WERI-Rb-1 (cell line): ENCODE measurements at regions not wholly inside any gene's neighbourhood (a gene's known extent, or its start where the extent isn't known, plus 50 kb on each side); places are given as distances from the start of the nearest gene placed in this dataset.

Experiments
- DNase-seq: peaks from one replicate; pipeline ENCODE4 v3.0.0-alpha.2; 2020
- H3K27ac ChIP-seq: fragments of 250-450 bp; sonication (Bioruptor Pico); 2 replicates; pipeline ENCODE4 v1.5.1; 2020; ENCODE audit warnings: mild to moderate bottlenecking, moderate library complexity
- H3K27me3 ChIP-seq: fragments of 250-450 bp; sonication (Bioruptor Pico); 2 replicates; pipeline ENCODE4 v1.5.1; 2021; ENCODE audit warnings: mild to moderate bottlenecking, low read depth, moderate library complexity; ENCODE audit not compliant: insufficient read depth, severe bottlenecking
- H3K36me3 ChIP-seq: fragments of 250-450 bp; sonication (Bioruptor Pico); 2 replicates; pipeline ENCODE4 v1.5.1; 2020; ENCODE audit warnings: mild to moderate bottlenecking, moderate library complexity
- H3K4me3 ChIP-seq: 2 replicates; pipeline ENCODE4 v1.5.1; 2011; ENCODE audit warnings: low read depth, mild to moderate bottlenecking, control low read depth, low read length
- H3K9me3 ChIP-seq: fragments of 250-450 bp; sonication (Bioruptor Pico); 2 replicates; pipeline ENCODE4 v1.5.1; 2021; ENCODE audit warnings: mild to moderate bottlenecking, moderate library complexity; ENCODE audit not compliant: severe bottlenecking
- CTCF ChIP-seq: IDR thresholded peaks from 2 replicates; pipeline ENCODE4 v1.5.1; 2011; ENCODE audit warnings: low read depth, mild to moderate bottlenecking, control low read depth, inconsistent platforms, low read length

DNA sequence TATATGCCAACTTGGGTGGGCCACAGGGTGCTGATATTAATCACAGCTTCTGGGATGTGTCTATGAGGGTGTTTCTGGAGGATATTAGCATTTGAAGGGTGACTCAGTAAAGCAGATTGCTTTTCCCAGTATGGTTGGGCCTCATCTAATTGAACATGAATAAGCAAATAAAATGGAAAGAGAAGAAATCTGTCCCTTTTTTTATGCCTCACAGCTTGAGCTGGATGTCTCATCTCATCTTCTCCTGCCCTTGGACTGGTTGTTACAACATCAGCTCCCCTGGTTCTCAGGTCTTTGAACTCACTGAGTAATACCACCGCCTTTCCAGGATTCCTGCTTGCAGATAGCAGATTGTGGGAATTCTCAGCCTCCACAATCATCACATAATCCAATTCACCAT, 1149.2 kb downstream of the PCDH18 start:
- Histone ChIP-seq H3K9me3 (no peaks in the 10 kb centered on the region), H3K27ac (no peak overlapping the region), H3K4me3 (no peak overlapping the region), H3K27me3 (no peaks in the 10 kb centered on the region), H3K36me3 (no peaks in the 10 kb centered on the region)
- TF ChIP-seq CTCF: no peak
- no peak for DNase-seq

DNA sequence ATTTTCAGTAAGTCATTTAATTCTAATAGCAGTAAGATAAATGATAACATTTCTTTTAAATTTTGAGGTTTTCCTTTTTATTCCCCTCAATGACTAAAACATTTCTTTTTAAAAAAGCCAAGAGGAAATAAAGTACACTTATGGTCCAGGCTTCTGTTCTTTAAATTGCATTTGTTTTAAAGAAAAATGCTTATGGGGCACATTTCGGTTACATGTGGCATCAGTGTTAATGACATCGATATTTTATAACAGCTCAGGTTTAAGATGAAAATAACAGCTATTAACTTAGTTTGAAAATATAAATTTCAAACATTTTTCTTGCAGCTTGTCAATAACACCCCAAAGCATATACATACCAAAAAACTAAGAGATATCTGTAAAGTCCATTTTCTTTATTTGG, 1161.1 kb downstream of the PCDH18 start:
- no peaks in the 10 kb centered on the region for H3K27me3 ChIP-seq
- H3K9me3 ChIP-seq: no peaks in the 10 kb centered on the region
- TF ChIP-seq CTCF: no peak
- H3K4me3 ChIP-seq: no peak overlapping the region
- H3K36me3 ChIP-seq: no peaks in the 10 kb centered on the region
- no peak overlapping the region for H3K27ac ChIP-seq
- no peak for DNase-seq

- DNase-seq: no peak
- TF ChIP-seq CTCF: no peak
These were observed 1163.2 kb downstream of the PCDH18 start for GRCh38 chr4:136369073-136369472.

DNA sequence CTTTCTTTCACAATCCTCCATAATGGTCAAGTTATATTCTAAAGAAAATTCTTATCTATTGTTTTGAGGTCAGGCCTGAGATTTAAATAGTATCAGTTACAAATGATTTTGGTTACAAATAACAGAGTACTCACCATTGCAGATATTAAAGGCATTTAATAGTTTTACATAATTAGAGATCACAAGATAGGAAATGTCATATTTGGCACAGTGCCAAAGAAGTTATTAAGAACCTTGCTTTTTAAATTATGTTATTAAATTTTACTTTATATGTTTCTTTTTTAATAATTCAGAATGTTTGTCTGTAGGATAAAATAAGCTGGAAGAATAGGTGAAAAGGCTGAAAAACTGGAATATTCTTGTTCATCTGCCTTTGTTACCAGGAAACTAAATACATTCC, 1174.7 kb downstream of the PCDH18 start:
- TF ChIP-seq CTCF: no peak
- H3K27ac ChIP-seq: no peak overlapping the region
- no peak for DNase-seq
- H3K9me3 ChIP-seq: no peaks in the 10 kb centered on the region
- H3K27me3 ChIP-seq: no peaks in the 10 kb centered on the region
- no peaks in the 10 kb centered on the region for H3K36me3 ChIP-seq
- no peak overlapping the region for H3K4me3 ChIP-seq

More at GRCh38 chr4:136369073-136369472, 1163.2 kb downstream of the PCDH18 start:
- Histone ChIP-seq H3K4me3 (no peak overlapping the region), H3K9me3 (no peaks in the 10 kb centered on the region), H3K36me3 (no peaks in the 10 kb centered on the region), H3K27me3 (no peaks in the 10 kb centered on the region), H3K27ac (no peak overlapping the region)

GRCh38 chr4:136355970-136356369, 1176.3 kb downstream of the PCDH18 start:
- no peak overlapping the region for H3K27ac ChIP-seq
- TF ChIP-seq CTCF: no peak
- no peak overlapping the region for H3K4me3 ChIP-seq
- H3K36me3 ChIP-seq: no peaks in the 10 kb centered on the region
- no peaks in the 10 kb centered on the region for H3K27me3 ChIP-seq
- no peak for DNase-seq
- no peaks in the 10 kb centered on the region for H3K9me3 ChIP-seq

GRCh38 chr4:136343340-136343739, 1189.0 kb downstream of the PCDH18 start:
- no peaks in the 10 kb centered on the region for H3K27me3 ChIP-seq
- TF ChIP-seq CTCF: no peak
- H3K27ac ChIP-seq: no peak overlapping the region
- no peak for DNase-seq
- H3K36me3 ChIP-seq: no peaks in the 10 kb centered on the region
- H3K9me3 ChIP-seq: no peaks in the 10 kb centered on the region
- H3K4me3 ChIP-seq: no peak overlapping the region
